ENCODE measurements at regions not wholly inside any gene's neighbourhood (a gene's known extent, or its start where the extent isn't known, plus 50 kb on each side); places are given as distances from the start of the nearest gene placed in this dataset.

DNA sequence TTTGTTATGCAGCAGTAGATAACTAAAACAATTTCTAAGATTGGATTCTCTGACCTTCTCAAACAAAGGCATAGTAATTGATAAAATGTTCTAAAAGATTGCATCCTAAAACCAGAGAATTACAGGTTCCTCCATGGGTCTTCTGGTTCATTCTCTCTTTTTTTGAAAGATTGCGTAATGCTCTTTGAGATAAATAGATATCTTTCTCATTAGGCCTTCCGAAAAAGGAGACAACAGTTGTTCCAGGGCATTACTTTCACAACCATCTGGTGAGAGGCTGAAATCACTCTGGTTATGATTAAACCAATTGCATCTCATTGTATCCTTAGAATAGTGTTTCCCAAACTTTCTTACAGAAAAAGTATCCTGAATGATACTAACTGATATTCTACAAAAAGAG is 174.7 kb upstream of the NREP start:
- TF ChIP-seq, protein P1, sequence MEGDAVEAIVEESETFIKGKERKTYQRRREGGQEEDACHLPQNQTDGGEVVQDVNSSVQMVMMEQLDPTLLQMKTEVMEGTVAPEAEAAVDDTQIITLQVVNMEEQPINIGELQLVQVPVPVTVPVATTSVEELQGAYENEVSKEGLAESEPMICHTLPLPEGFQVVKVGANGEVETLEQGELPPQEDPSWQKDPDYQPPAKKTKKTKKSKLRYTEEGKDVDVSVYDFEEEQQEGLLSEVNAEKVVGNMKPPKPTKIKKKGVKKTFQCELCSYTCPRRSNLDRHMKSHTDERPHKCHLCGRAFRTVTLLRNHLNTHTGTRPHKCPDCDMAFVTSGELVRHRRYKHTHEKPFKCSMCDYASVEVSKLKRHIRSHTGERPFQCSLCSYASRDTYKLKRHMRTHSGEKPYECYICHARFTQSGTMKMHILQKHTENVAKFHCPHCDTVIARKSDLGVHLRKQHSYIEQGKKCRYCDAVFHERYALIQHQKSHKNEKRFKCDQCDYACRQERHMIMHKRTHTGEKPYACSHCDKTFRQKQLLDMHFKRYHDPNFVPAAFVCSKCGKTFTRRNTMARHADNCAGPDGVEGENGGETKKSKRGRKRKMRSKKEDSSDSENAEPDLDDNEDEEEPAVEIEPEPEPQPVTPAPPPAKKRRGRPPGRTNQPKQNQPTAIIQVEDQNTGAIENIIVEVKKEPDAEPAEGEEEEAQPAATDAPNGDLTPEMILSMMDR (IDR thresholded peaks at IDR 0.05 in 4 of 5, conservative IDR thresholded peaks at IDR 0.05 in 1 of 5), result no peak
- TF ChIP-seq POLR2A (IDR thresholded peaks at IDR 0.05), result no peak
